HG03575 (cell line): ENCODE measurements at regions not wholly inside any gene's neighbourhood (a gene's known extent, or its start where the extent isn't known, plus 50 kb on each side); places are given as distances from the start of the nearest gene placed in this dataset.

Experiments
- ATAC-seq: cut with Tn5 transposase; IDR thresholded peaks from one replicate; pipeline ENCODE4 v1.9.1; 2021; ENCODE audit not compliant: unreplicated experiment, insufficient number of reproducible peaks, low FRiP score; ENCODE audit errors: extremely low read depth

- no peak for ATAC-seq
Observed at GRCh38 chr10:128981251-128981650, 485.8 kb upstream of the MGMT start.

GRCh38 chr10:128981881-128982615 lies 485.0 kb upstream of the MGMT start:
- no peak for ATAC-seq

- no peak for ATAC-seq
Observed at GRCh38 chr10:128982616-128982915, 484.5 kb upstream of the MGMT start.

GRCh38 chr10:128985036-128985435 lies 482.0 kb upstream of the MGMT start:
- ATAC-seq, result no peak

- ATAC-seq, result no peak
Observed at GRCh38 chr10:128990986-128991385, 476.1 kb upstream of the MGMT start.

- no peak for ATAC-seq
Observed at GRCh38 chr10:128992770-128993169, 474.3 kb upstream of the MGMT start.

GRCh38 chr10:128993443-128993842 lies 473.6 kb upstream of the MGMT start:
- ATAC-seq, result no peak

- no peak for ATAC-seq
Observed at GRCh38 chr10:128993911-128994538, 473.0 kb upstream of the MGMT start.

- ATAC-seq, result no peak
Observed at GRCh38 chr10:128994598-128995143, 472.4 kb upstream of the MGMT start.

GRCh38 chr10:128995676-128996075 lies 471.4 kb upstream of the MGMT start:
- no peak for ATAC-seq

GRCh38 chr10:128996092-128996491 lies 470.9 kb upstream of the MGMT start:
- no peak for ATAC-seq

GRCh38 chr10:128998101-128998805 lies 468.8 kb upstream of the MGMT start:
- no peak for ATAC-seq

GRCh38 chr10:129004398-129004797 lies 462.6 kb upstream of the MGMT start:
- ATAC-seq, result no peak

GRCh38 chr10:129005080-129005479 lies 462.0 kb upstream of the MGMT start:
- no peak for ATAC-seq

- no peak for ATAC-seq
Observed at GRCh38 chr10:129005804-129006203, 461.2 kb upstream of the MGMT start.

GRCh38 chr10:129018511-129018910 lies 448.5 kb upstream of the MGMT start:
- ATAC-seq, result no peak

GRCh38 chr10:129020651-129021330 lies 446.2 kb upstream of the MGMT start:
- ATAC-seq, result no peak

- no peak for ATAC-seq
Observed at GRCh38 chr10:129021594-129022304, 445.3 kb upstream of the MGMT start.

GRCh38 chr10:129023082-129023481 lies 444.0 kb upstream of the MGMT start:
- ATAC-seq, result no peak
